M059J (cell line): ENCODE measurements at regions not wholly inside any gene's neighbourhood (a gene's known extent, or its start where the extent isn't known, plus 50 kb on each side); places are given as distances from the start of the nearest gene placed in this dataset.
"Not testable (repeated sequence)": the region's sequence is repeated elsewhere in the genome, so short reads cannot be mapped to it uniquely, and the experiment has no call there.

Source experiments
- DNase-seq: peaks from one replicate; pipeline ENCODE4 v3.0.0-alpha.2; 2012; ENCODE audit warnings: low read depth

GRCh38 chr3:5357089-5357488 is 169.6 kb downstream of the EDEM1 start:
- no peak for DNase-seq

GRCh38 chr3:5358911-5359310 is 171.4 kb downstream of the EDEM1 start:
- no peak for DNase-seq

- DNase-seq = no peak
Observed at GRCh38 chr3:5360453-5360852, 172.9 kb downstream of the EDEM1 start.

- DNase-seq = no peak
Observed at GRCh38 chr3:5366746-5367145, 179.2 kb downstream of the EDEM1 start.

- not testable (repeated sequence) for DNase-seq
Observed at GRCh38 chr3:5371555-5371954, 184.0 kb downstream of the EDEM1 start.

GRCh38 chr3:5376761-5377160 is 189.3 kb downstream of the EDEM1 start:
- DNase-seq = no peak

- not testable (repeated sequence) for DNase-seq
Observed at GRCh38 chr3:5379266-5379665, 191.8 kb downstream of the EDEM1 start.

GRCh38 chr3:5383486-5384263 is 196.2 kb downstream of the EDEM1 start:
- DNase-seq = not testable (repeated sequence)

- no peak for DNase-seq
Observed at GRCh38 chr3:5384557-5385236, 197.2 kb downstream of the EDEM1 start.

- DNase-seq = no peak
Observed at GRCh38 chr3:5388091-5388490, 200.6 kb downstream of the EDEM1 start.

GRCh38 chr3:5389057-5389456 is 201.6 kb downstream of the EDEM1 start:
- peak; percentile 1 for DNase-seq

- DNase-seq = no peak
Observed at GRCh38 chr3:5390221-5390620, 202.7 kb downstream of the EDEM1 start.

- no peak for DNase-seq
Observed at GRCh38 chr3:5390936-5391625, 203.6 kb downstream of the EDEM1 start.

- DNase-seq = no peak
Observed at GRCh38 chr3:5401002-5401401, 213.5 kb downstream of the EDEM1 start.

- no peak for DNase-seq
Observed at GRCh38 chr3:5404718-5405117, 217.2 kb downstream of the EDEM1 start.

GRCh38 chr3:5411786-5412185 is 224.3 kb downstream of the EDEM1 start:
- no peak for DNase-seq

GRCh38 chr3:5423076-5423475 is 235.6 kb downstream of the EDEM1 start:
- DNase-seq = no peak

GRCh38 chr3:5423523-5423922 is 236.0 kb downstream of the EDEM1 start:
- no peak for DNase-seq

GRCh38 chr3:5425371-5425770 is 237.9 kb downstream of the EDEM1 start:
- no peak for DNase-seq

GRCh38 chr3:5426094-5426883 is 238.8 kb downstream of the EDEM1 start:
- DNase-seq = peak; percentile 49

GRCh38 chr3:5427021-5427420 is 239.5 kb downstream of the EDEM1 start:
- no peak for DNase-seq

GRCh38 chr3:5427938-5428337 is 240.4 kb downstream of the EDEM1 start:
- no peak for DNase-seq
